ENCODE measurements at regions not wholly inside any gene's neighbourhood (a gene's known extent, or its start where the extent isn't known, plus 50 kb on each side); places are given as distances from the start of the nearest gene placed in this dataset.

DNA sequence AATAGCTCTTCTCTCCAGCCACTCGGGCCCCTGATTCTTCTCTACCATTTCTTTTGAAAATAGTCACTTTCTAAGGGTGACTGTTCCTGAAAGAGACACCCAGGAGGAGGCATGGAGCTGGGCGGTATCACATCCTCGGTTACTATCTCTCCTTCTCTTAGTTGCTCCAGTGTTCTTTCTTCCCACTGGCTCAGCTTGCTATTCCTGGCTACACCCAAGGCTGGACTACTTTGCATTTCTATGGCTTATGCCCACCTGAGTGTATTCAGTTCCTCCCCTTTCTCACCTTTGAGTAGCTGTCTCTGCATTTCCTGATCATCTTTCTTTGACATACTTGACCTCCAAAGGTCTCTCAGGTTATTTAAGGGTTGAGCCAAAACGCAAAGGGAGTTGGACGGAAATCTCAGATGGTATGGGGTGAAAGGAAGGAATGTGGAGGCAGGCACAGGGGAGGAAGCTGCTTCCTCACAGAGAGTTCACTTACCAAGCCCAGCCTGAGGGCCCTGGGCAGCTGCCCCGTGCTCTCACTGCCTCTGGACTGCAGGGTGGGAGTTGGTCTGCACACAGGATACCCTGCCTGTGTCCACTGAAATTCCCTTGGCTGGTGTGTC, 155.7 kb downstream of the SNX19 start:
- DNase-seq: no peak

DNA sequence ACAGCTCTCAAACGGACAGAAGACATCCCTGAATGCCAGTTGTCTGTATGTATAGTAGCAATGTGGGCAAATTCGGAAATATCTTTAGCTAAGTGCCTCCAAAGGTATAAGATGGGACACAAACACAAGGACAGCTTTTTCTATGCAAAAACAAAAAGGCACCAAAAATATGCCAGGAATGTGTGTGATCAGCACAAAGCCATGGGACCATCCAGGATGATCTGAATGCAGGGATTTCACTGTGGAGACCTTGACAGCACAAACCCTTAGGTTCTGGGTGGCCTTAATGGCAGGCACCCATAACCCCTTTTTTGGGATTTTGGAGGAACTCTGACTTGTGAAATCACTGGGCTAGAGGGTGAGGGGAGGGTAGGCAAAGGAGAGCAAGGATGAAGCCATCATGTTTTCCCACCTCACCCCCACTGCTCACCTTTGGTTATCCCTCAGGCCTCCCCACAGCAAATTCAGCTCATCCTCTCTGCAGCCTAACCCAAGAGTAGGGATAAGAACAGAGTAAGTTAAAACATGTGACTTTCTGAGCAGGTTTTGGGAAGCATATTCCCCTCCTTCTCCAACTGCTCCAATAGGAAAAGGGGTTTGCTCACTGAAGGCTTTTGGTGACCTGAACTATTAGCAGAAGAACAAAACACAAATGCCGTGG, 154.6 kb downstream of the SNX19 start:
- no peak for DNase-seq

DNA sequence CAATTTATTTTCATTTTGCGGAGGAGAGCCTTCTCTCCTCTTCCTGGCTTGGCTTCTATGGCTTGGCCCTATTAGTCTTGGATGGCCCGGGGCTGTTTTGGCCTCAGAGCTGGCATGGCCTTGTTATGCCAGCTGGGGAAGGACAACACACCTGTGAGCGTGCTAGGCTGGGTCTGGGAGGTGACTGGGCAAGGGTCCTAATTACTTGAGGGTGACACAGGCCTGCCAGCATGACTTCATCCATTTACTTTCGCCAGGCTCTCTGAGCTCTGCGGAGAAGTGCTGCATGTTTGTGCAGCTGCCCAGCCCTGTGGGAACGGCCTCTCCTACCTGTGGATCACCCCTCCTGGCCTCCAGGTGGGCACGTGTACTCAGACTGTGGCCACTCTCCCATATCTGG, 153.6 kb downstream of the SNX19 start:
- peak; percentile 85 for DNase-seq

DNA sequence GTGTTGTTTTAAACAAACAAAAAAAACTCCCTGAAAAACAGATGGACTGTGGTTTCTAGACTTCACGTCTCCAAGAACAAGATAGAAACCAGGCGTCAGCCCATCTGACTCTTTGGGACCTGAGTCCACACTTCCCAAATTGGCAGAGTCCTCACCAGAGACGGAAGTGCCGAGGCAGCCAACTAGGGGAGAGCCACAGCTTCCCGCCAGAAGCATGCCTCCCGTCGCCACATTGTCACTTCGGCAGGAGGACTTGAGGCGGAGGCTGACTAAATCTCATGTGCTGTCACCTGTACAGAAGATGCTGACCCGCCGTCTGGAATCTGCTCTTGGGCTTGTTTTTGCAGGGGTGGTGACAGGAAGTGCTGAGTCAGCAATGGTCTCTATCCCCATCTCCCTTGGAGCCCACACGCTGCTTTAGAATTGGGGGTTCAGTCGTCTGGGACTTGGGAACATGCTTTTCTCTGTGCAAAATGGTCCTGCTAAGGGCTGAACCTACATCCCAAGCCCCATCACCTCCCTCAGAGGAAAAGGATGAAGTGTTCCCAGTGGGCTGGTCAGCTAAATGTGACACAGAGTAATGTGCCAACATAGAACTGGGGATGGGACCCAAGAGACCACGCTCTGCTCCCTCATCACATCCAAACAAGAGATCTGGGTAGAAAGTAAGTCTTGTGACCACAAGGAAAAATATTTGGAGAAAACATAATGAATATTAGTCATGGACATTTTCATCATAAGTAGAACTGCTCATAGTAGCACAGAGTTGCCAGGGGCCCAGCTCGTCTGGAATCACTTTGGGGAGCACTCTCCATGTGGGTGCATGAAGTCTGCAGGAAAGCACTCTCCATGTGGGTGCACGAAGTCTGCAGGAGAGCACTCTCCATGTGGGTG, 152.9 kb downstream of the SNX19 start:
- peak; percentile 63 for DNase-seq

DNA sequence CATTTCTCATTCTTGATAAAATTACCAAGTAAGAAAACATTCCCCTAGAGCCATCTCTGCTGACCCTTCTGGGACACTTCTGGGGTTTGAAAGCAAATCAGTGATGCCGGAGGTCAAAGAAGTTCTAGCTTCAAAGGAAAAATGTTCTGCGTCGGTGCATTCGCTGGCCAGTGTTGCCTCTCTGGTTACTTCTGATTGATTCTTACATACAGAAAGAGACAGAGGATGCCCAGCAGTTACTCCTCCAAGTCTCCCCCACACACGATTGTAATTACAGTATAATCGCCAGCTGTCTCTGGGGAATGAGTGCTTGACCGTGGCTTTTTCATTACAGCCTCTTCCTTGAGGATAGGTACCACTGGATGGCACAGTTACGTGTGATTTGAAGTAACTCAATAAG, 150.9 kb downstream of the SNX19 start:
- no peak for DNase-seq

DNA sequence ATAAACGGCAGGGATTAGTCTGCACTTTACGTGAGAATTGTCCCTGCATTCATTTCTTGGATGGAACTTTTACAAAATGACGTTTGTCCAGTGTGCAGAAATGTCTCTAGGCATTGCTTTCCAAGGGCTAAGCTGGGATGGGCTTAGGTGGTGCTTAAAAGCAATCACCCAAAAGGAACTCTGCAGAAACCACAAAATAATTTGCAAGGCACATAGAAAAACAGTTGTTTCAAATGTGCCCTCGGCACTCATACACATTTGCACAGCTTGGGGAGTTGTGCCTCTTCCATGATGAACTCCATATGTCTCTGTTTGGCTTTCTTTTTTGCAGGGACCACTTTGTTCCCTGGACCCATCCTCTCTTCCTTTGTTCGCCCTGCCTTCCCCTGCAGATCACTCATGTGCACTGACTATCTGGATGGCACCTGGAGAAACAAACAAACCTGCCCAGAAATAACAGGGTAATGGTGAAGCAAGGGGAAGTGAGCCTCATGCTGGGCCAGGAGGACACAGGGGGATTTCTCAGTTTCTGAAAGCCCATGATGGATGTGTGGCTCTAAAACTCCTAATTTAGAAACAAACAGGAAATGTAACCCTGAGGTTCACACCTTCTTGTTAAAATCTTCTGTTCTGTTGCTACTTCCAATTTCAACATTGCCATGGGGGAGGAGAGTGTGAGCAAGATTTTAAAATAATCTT, 150.2 kb downstream of the SNX19 start:
- DNase-seq: no peak

DNA sequence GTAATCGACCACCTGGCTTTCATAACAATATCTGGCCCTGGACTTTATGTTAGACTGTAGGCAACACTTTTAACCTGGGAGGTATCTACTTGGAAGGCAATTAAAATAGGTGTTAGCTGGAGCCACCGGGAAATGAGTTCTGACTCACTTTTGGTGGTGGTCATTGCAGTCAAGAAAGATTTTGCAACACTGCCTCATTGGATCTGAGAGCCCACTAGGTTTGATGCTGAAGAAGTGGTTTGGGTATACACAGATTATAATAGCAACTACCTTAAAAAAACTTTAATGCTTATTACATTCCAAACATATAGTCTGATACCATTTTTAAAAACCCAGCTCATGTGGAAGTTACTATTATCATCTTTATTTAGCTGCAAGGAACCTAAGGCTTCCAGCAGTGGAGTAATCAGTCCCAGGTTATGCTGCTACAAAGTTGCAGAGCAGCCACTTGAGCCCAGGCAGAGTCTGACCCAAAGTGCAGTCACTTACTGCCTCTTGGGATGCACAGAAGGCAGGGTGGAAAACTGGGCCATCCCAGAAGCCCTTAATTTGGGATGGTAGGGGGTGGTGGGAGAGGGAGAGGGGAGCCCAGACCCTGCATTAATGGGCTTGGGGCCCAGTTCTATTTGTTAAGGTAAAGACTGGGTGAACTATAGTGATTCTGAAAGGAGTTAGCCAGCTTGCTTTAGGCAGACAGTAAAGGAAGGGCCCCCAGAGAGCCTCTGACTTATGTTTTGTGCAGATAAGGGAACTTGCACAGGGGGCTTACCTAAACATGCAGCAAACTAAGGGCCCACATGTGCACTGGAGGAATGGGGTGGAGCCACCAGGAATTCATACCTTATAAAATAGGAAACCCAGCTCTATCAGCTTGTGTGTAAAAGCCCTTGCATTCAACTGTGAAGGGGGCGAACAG, 149.4 kb downstream of the SNX19 start:
- no peak for DNase-seq

DNA sequence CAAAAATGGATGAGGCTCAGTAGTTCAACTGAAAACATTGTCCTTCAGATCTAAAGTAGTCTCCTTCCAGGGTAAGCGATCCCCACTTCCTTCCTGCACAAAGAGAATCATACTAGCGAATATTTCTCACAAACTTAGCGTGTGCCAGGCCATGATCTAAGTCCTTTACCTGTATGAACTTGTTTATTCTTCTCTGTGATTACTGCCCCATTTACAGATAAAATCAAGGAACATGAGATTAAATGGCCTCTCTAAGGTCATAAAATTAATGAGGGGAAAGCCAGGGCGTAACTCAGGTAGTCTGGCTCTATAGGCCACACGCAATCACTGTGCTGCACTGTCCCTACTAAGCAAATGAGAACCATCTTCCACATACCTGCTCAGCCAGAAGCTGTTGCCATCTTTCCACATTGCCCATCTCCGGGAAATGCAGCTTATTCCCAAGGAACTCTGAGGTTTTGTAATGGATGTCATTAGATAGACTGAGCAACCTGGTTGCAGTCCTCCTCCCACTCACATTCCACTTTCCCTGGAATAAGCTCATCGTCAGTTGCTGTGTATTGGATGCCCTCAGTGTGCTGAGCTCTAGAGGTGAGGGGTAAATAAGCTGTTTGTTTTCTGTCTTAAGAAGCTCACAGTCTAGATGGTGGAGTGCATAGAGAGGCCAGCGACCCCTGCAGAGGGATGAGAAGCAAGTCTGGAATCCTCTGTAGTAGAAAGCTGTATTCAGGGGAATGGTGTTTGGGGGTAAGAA, 146.3 kb downstream of the SNX19 start:
- DNase-seq: no peak

DNA sequence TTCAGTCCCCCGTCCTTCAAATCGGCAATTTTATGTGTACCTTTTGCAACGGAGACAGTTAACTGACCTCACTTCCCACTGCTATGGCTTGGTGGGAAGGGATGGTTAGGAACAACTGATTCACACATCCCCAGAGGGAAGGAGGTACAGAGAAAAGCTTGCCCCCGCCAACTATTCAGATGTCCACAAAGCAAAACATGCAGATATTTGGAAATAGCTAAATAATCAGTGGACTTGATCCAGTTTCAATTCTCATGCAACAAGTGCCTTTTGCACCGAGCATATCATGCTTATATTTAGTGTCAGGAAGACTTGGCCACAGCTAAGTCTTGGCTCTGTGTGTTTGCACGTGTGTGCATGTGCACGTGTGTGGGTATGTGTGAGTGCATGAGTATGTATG, 144.6 kb downstream of the SNX19 start:
- no peak for DNase-seq

DNA sequence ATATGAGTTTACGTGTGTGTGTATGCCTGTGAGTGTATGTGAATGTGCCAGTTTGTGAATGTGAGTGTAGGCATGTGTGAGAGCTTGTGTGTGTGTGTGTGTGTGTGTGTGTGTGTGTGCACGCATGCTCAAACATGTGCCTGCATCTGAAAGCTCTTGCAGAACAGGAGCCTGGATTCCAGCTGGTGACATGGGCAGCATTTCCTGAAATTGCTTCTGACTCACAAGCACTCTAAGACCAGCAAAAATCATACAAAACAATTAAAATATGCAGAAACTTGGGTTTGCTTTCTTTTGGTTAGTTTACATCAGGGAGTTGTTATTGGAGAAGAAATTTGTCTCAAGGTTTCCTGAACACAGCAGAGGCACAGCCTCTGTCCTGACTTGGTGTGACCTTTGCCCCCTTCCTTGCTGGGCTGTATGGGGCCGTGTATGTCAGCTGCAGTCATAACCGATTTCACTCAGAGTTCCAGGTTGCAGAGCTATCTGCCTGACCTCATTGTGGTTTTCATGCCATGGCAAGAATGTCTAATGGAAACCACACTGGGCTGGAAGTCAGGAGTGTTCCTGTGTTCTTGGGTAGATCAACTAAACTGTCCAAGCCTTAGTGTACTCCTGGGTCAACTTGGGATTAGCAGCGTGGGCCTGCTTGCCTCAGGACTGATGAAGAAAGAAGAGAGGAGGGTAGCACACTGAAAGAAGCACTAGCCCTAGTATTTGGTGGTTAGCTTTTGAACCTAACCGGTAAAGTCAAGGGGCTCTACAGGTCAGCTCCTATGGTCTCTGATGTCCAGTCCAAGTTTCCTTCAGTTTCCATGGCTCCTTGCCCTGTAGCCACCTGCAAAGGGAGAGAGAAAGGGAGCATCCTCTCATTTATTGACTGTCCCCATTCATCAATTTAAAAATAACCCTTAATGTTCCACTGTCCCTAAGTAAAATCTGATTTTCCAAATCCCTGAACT, 143.7 kb downstream of the SNX19 start:
- DNase-seq: no peak

DNA sequence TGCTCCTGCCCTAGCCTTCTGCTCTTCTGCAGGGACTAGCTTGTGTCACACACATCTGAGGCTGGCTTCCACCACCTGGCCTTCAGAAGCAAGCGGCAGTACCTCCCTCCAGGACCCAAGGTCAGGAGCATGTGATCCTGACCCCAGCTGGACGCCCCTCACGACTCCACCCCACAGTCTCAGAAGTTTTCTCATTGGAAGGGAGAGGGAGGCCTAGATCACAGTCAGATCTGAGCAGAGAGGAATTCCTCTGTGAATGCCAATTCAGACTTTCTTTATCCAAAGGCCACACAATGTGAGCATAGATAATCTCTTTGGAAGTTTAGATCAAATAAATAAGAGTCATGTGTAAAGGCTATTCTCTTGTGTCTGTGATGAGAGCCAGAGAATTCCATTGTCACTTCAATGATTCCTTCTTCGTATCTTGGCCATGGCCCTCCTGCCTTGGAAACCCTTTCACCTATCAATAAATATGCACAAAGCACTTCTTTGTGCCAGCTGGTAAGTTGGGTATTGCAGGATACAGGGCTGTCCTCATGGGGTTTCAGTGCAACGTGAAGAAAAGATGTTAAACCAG, 142.9 kb downstream of the SNX19 start:
- DNase-seq: no peak

DNA sequence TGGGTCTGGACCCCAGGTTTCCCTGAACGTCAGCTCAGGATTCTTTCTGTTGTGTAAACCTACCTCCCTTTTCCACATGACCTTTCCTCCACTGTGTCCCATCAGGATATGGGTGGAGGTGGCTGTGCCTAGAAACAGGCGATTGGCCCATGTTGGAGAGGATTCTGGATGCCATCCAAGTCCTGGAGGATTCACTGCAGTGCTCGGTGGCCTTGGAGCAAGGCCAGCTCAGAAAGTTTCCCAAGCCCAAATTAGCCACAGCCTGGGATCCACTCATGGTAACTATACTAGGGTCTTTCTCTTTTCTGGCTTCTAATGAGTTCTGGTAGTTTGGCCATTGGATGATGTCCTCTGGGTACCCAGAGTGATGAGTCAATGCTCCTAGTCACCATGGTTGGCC, 141.6 kb downstream of the SNX19 start:
- peak; percentile 32 for DNase-seq

DNA sequence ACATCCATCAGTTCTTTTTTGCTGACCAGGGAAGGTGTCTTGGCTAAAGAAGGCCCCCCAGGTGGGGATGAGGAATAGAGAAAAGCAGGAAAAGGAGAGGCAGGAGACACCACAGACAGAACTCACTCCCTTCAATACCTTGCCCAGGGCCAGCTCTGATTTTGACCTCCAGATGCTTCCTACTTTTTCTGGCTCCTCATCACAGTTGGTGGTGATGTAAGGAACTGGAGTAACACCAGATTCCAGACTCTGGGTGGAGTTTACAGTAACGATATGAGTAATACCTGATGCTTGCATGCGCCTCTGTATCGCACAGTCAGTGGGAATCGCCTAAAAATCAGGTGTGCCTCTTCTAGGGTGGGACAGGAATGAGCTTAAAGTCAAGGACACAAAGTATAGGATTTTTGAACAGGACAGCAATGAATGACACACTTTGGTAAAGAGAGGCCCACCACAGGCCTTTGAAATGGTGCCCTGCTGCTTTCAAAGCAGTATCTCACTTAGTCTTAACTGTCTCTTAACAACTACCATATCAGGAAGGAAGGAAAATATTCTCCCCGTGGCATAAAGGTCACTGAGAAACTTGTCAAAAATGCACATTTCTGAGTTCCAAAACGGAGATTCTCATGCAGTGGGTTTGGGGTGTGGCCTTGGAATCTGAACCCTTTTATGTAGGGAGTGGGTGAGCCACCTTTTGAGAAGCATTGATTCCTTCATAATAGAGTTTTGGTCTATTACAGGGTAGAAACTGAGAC, 140.8 kb downstream of the SNX19 start:
- DNase-seq: no peak

DNA sequence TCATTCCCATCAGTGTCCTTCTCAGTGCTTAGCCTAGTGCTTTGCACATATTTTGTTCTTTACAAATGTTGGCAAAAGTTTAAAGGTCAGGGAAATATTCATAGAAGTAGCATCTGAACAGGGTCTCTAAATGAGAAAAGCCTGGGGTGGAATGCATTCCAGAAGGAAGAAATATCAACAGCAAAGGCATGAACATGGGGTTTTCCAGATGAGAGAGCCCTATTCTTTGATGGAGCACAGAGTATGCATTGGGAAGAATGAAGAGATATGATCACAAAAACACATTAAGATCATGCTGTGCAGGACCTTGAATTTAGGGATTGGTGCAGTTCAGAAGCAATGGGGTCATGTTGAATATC, 140.2 kb downstream of the SNX19 start:
- no peak for DNase-seq

DNA sequence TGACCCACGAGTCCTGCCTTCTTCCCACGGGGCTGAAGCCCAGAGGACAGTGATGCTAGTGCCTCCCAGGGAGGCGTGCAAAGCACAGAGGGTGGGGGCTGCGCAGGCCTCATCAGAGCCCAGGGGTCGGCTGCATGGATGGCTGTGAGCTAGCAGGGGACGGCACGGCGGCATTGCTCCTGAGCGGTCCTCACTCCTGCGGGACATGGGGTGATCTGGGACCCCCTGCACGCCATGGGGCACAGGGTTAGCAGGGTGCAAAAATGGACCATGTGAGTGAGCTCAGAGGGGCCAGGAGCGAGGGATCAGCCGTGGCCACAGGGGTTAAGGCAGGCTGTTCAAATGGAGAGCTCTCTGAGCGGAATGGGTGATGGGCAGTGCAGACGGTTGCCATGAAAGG, 138.3 kb downstream of the SNX19 start:
- DNase-seq: no peak

DNA sequence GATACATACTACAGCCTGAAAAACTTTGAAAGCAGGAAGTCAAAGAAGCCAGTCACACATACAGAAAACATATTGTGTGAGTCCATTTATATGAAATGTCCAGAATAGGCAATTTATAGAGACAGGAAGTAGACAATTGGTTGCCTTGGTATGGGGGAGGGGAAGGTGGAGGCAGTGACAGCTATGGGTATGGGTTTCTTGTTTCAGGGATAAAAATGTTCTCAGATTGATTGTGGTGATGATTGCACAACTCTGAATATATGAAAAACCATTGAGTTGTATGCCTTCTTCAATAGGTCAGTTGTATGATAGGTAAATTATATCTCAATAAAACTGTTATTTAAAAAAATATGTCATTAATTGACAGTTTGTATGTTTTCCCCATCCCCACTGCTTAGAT, 137.6 kb downstream of the SNX19 start:
- no peak for DNase-seq

DNA sequence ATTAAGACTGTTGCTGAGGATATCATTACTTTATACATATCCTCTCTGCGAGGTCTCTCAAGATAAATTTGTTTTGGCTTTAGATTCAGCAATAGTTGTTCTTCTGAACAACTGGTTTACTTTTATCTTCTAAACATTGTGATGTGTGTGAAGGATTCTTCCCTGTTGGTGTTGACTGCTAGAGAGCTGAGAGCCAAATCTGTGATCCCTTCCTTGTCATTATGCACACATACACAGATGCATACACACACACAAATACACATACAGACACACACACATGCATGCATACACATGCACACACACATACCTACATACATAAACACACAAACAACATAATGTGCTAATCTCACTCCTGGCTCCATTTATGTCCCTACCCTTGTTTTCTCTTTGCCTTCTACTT, 137.0 kb downstream of the SNX19 start:
- DNase-seq: no peak

DNA sequence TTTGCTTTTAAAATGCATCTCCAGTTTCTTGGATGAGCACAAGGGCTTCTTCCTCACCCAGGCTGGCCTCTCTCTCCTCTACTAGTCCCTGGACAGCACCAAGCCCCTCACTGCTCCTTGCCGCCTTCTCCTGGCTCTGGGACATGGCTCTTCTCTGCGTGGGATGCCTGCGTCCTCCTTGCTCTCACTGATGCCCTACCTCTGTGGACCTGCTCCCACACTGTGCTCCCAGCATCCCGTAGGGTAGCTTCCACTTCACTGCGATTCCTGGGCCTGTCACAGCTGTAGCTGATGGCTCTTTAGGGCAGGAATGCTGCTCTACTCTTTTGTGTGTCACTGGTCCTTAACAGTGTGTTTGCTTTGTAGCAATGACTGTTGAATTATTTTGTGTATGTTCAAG, 136.3 kb downstream of the SNX19 start:
- no peak for DNase-seq

DNA sequence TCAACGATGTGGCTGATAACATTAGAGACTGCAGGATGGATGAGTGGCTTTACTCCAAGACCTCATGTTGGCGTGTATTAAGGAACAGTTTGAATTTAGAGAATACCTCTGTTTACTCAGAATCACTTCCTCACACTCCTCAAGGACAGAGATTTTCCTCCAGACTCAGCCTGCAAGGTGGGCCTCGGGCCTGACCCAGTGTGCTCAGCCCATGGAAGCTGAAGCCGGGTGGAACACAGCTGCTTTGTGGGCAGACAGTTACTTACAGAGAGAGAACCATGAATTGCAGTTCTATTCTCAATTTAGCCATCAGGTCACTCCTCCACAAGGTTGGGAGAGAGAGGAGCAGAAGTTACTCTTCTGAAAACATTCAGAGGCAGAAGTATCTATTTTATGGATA, 135.8 kb downstream of the SNX19 start:
- no peak for DNase-seq

Measured in NCI-H2029 treated with DMSO at 0.1 percent for 48 hours (cell line).